HG03045 (cell line): ENCODE measurements at regions not wholly inside any gene's neighbourhood (a gene's known extent, or its start where the extent isn't known, plus 50 kb on each side); places are given as distances from the start of the nearest gene placed in this dataset.
"Not testable (repeated sequence)": the region's sequence is repeated elsewhere in the genome, so short reads cannot be mapped to it uniquely, and the experiment has no call there.

Experiments used
- ATAC-seq: cut with Tn5 transposase; IDR thresholded peaks from one replicate; pipeline ENCODE4 v1.9.1; 2021; ENCODE audit warnings: mild to moderate bottlenecking, moderate library complexity; ENCODE audit not compliant: unreplicated experiment

GRCh38 chr5:56665117-56665516 is 150.2 kb upstream of the MAP3K1 start:
- not testable (repeated sequence) for ATAC-seq

GRCh38 chr5:56664025-56664424 is 151.3 kb upstream of the MAP3K1 start:
- ATAC-seq: no peak

GRCh38 chr5:56663523-56663922 is 151.8 kb upstream of the MAP3K1 start:
- ATAC-seq: no peak

GRCh38 chr5:56662893-56663292 is 152.5 kb upstream of the MAP3K1 start:
- no peak for ATAC-seq

GRCh38 chr5:56659971-56660370 is 155.4 kb upstream of the MAP3K1 start:
- ATAC-seq: no peak

- no peak for ATAC-seq
Measured at GRCh38 chr5:56658972-56659371, 156.4 kb upstream of the MAP3K1 start.

- ATAC-seq: no peak
Measured at GRCh38 chr5:56656846-56657726, 158.3 kb upstream of the MAP3K1 start.

- ATAC-seq: no peak
Measured at GRCh38 chr5:56651893-56652292, 163.5 kb upstream of the MAP3K1 start.

- no peak for ATAC-seq
Measured at GRCh38 chr5:56650386-56650785, 165.0 kb upstream of the MAP3K1 start.

GRCh38 chr5:56649569-56649968 is 165.8 kb upstream of the MAP3K1 start:
- ATAC-seq: no peak

GRCh38 chr5:56648460-56649034 is 166.8 kb upstream of the MAP3K1 start:
- no peak for ATAC-seq

GRCh38 chr5:56647099-56647850 is 168.1 kb upstream of the MAP3K1 start:
- no peak for ATAC-seq

GRCh38 chr5:56641635-56642260 is 173.6 kb upstream of the MAP3K1 start:
- ATAC-seq: no peak

- peak; percentile 57 for ATAC-seq
Measured at GRCh38 chr5:56640763-56641406, 174.5 kb upstream of the MAP3K1 start.

GRCh38 chr5:56639476-56639875 is 175.9 kb upstream of the MAP3K1 start:
- ATAC-seq: no peak

- ATAC-seq: no peak
Measured at GRCh38 chr5:56638768-56639238, 176.5 kb upstream of the MAP3K1 start.

GRCh38 chr5:56638061-56638621 is 177.2 kb upstream of the MAP3K1 start:
- no peak for ATAC-seq

- ATAC-seq: no peak
Measured at GRCh38 chr5:56637321-56637920, 177.9 kb upstream of the MAP3K1 start.

GRCh38 chr5:56633950-56634349 is 181.4 kb upstream of the MAP3K1 start:
- ATAC-seq: no peak

GRCh38 chr5:56632939-56633338 is 182.4 kb upstream of the MAP3K1 start:
- no peak for ATAC-seq
